CD4-positive, alpha-beta memory T cell (primary cell): ENCODE measurements at regions not wholly inside any gene's neighbourhood (a gene's known extent, or its start where the extent isn't known, plus 50 kb on each side); places are given as distances from the start of the nearest gene placed in this dataset.

Experiments used
- CTCF ChIA-PET: fragments of 350-600 bp; sonication (Branson Sonifier 250); formaldehyde crosslinking; loops from one replicate; lab custom pipeline; 2021; ENCODE audit warnings: inconsistent platforms; ENCODE audit not compliant: partially characterized antibody; lab: Charles Lee
- POLR2A ChIA-PET: fragments of 350-600 bp; sonication (Branson Sonifier 250); formaldehyde crosslinking; loops from one replicate; lab custom pipeline; 2021; ENCODE audit not compliant: partially characterized antibody; lab: Charles Lee
- DNase-seq, 5 donors: peaks; one replicate each; pipeline versions ENCODE4 v3.0.0 to v3.0.0-alpha.2; 2020 to 2022; ENCODE audit warnings: mixed read lengths in 1 of 5
- H3K27ac ChIP-seq: one replicate; pipeline ENCODE4 v1.7.0; 2013; ENCODE audit warnings: low read depth, low read length
- H3K27me3 ChIP-seq: 2 replicates; pipeline ENCODE4 v1.7.0; 2013; ENCODE audit warnings: mild to moderate bottlenecking, low read length, moderate library complexity; ENCODE audit not compliant: insufficient read depth
- H3K36me3 ChIP-seq: 2 replicates; pipeline ENCODE4 v1.7.0; 2013; ENCODE audit warnings: mild to moderate bottlenecking, low read length, moderate library complexity; ENCODE audit not compliant: insufficient read depth
- H3K4me1 ChIP-seq: 2 replicates; pipeline ENCODE4 v1.7.0; 2013; ENCODE audit warnings: mild to moderate bottlenecking, low read length, moderate library complexity; ENCODE audit not compliant: insufficient read depth
- H3K4me3 ChIP-seq, 2 donors: one replicate each; pipeline ENCODE4 v1.7.0; 2013; ENCODE audit warnings: low read length in 2 of 2, mild to moderate bottlenecking in 1 of 2
- H3K9me3 ChIP-seq, 2 donors: one replicate each; pipeline ENCODE4 v1.7.0; 2013; ENCODE audit warnings: low read length in 2 of 2, control low read depth in 1 of 2; ENCODE audit not compliant: control insufficient read depth in 1 of 2
- H3K27ac Mint-ChIP-seq, 7 donors: one replicate each; pipeline ENCODE4 v1.8.0; 2020 to 2021; ENCODE audit warnings: mixed read lengths in 7 of 7, mild to moderate bottlenecking in 6 of 7, inconsistent platforms in 3 of 7, moderate library complexity in 3 of 7
- H3K27me3 Mint-ChIP-seq, 2 donors: one replicate each; pipeline ENCODE4 v1.8.0; 2020 to 2021; ENCODE audit warnings: mixed read lengths in 2 of 2
- H3K36me3 Mint-ChIP-seq, 2 donors: one replicate each; pipeline ENCODE4 v1.8.0; 2020 to 2021; ENCODE audit warnings: mixed read lengths in 2 of 2, inconsistent platforms in 1 of 2, mild to moderate bottlenecking in 1 of 2
- H3K4me1 Mint-ChIP-seq, 4 donors: one replicate each; pipeline ENCODE4 v1.8.0; 2020 to 2021; ENCODE audit warnings: mixed read lengths in 4 of 4, mild to moderate bottlenecking in 1 of 4
- H3K4me3 Mint-ChIP-seq, 8 donors: one replicate each; pipeline ENCODE4 v1.8.0; 2020 to 2021; ENCODE audit warnings: mixed read lengths in 8 of 8, mild to moderate bottlenecking in 7 of 8, moderate library complexity in 6 of 8, inconsistent platforms in 3 of 8
- H3K9me3 Mint-ChIP-seq, 8 donors: one replicate each; pipeline ENCODE4 v1.8.0; 2020 to 2021; ENCODE audit warnings: mixed read lengths in 8 of 8, mild to moderate bottlenecking in 5 of 8, inconsistent platforms in 3 of 8, moderate library complexity in 1 of 8
- intact Hi-C: fragments of 100-400 bp; cut with micrococcal nuclease; formaldehyde crosslinking; loops from one replicate; pipeline ENCODE4 v1.15.1; 2023

- Histone ChIP-seq H3K27me3 (no peaks in the 10 kb centered on the region), H3K4me1 (no peaks in the 10 kb centered on the region), H3K27ac (no peak overlapping the region), H3K4me3 (no peak overlapping the region), H3K36me3 (no peaks in the 10 kb centered on the region), H3K9me3 (no peaks in the 10 kb centered on the region)
- no peaks in the 10 kb centered on the region for H3K4me1 Mint-ChIP-seq
- DNase-seq, result no peak
- H3K27me3 Mint-ChIP-seq, result peaks cover 4% of the 10 kb centered on the region in 2 donors
- no peak overlapping the region for H3K4me3 Mint-ChIP-seq
- H3K36me3 Mint-ChIP-seq, result no peaks in the 10 kb centered on the region
- CTCF ChIA-PET, result no interaction called here
- H3K9me3 Mint-ChIP-seq, result no peaks in the 10 kb centered on the region
- POLR2A ChIA-PET, result no interaction called here
- intact Hi-C loops, result no loop called here
- no peak overlapping the region for H3K27ac Mint-ChIP-seq
These were observed 190.1 kb upstream of the GLI2 start for GRCh38 chr2:120545521-120546047.

GRCh38 chr2:120546048-120546864, 189.4 kb upstream of the GLI2 start:
- no peaks in the 10 kb centered on the region for H3K9me3 ChIP-seq
- ChIA-PET POLR2A (no interaction called here), CTCF (no interaction called here)
- H3K27me3 ChIP-seq, result no peaks in the 10 kb centered on the region
- DNase-seq, result no peak
- H3K4me3 ChIP-seq, result no peak overlapping the region
- no peaks in the 10 kb centered on the region for H3K36me3 ChIP-seq
- H3K4me1 ChIP-seq, result no peaks in the 10 kb centered on the region
- intact Hi-C loops, result no loop called here
- no peaks in the 10 kb centered on the region for H3K4me1 Mint-ChIP-seq
- H3K27ac Mint-ChIP-seq, result no peak overlapping the region
- no peaks in the 10 kb centered on the region for H3K9me3 Mint-ChIP-seq
- no peak overlapping the region for H3K4me3 Mint-ChIP-seq
- H3K27ac ChIP-seq, result no peak overlapping the region
- H3K27me3 Mint-ChIP-seq, result peaks cover 4% of the 10 kb centered on the region in 2 donors
- no peaks in the 10 kb centered on the region for H3K36me3 Mint-ChIP-seq

GRCh38 chr2:120546865-120547390, 188.7 kb upstream of the GLI2 start:
- no peaks in the 10 kb centered on the region for H3K36me3 Mint-ChIP-seq
- H3K27me3 Mint-ChIP-seq, result peaks cover 4% of the 10 kb centered on the region in 2 donors
- Histone ChIP-seq H3K36me3 (no peaks in the 10 kb centered on the region), H3K4me3 (no peak overlapping the region), H3K27me3 (no peaks in the 10 kb centered on the region), H3K27ac (no peak overlapping the region), H3K4me1 (no peaks in the 10 kb centered on the region), H3K9me3 (no peaks in the 10 kb centered on the region)
- intact Hi-C loops, result no loop called here
- no peaks in the 10 kb centered on the region for H3K9me3 Mint-ChIP-seq
- ChIA-PET CTCF (no interaction called here), POLR2A (no interaction called here)
- no peak for DNase-seq
- no peak overlapping the region for H3K27ac Mint-ChIP-seq
- no peak overlapping the region for H3K4me3 Mint-ChIP-seq
- H3K4me1 Mint-ChIP-seq, result no peaks in the 10 kb centered on the region

- DNase-seq, result no peak
- H3K27me3 ChIP-seq, result no peaks in the 10 kb centered on the region
- ChIA-PET CTCF (no interaction called here), POLR2A (no interaction called here)
- H3K4me1 ChIP-seq, result no peaks in the 10 kb centered on the region
- peaks cover 0 to 3% (median 0%) of the 10 kb centered on the region in 4 donors for H3K4me1 Mint-ChIP-seq
- H3K9me3 ChIP-seq, result no peaks in the 10 kb centered on the region
- H3K4me3 ChIP-seq, result no peak overlapping the region
- no peaks in the 10 kb centered on the region for H3K36me3 Mint-ChIP-seq
- H3K27ac Mint-ChIP-seq, result no peak overlapping the region
- no peak overlapping the region for H3K4me3 Mint-ChIP-seq
- H3K27ac ChIP-seq, result no peak overlapping the region
- intact Hi-C loops, result no loop called here
- H3K9me3 Mint-ChIP-seq, result no peaks in the 10 kb centered on the region
- H3K36me3 ChIP-seq, result no peaks in the 10 kb centered on the region
- H3K27me3 Mint-ChIP-seq, result peaks cover 4% of the 10 kb centered on the region in 2 donors
These were observed 188.0 kb upstream of the GLI2 start for GRCh38 chr2:120547662-120548061.

- no peak overlapping the region for H3K4me3 Mint-ChIP-seq
- no peaks in the 10 kb centered on the region for H3K4me1 ChIP-seq
- no peaks in the 10 kb centered on the region for H3K9me3 Mint-ChIP-seq
- intact Hi-C loops, result no loop called here
- H3K4me3 ChIP-seq, result no peak overlapping the region
- H3K27me3 Mint-ChIP-seq, result peaks cover 9 to 10% of the 10 kb centered on the region in 2 donors
- no peaks in the 10 kb centered on the region for H3K36me3 ChIP-seq
- H3K4me1 Mint-ChIP-seq, result peaks cover 0 to 6% (median 4%) of the 10 kb centered on the region in 4 donors
- no peaks in the 10 kb centered on the region for H3K27me3 ChIP-seq
- no peak for DNase-seq
- ChIA-PET CTCF (no interaction called here), POLR2A (no interaction called here)
- no peak overlapping the region for H3K27ac ChIP-seq
- no peak overlapping the region for H3K27ac Mint-ChIP-seq
- H3K36me3 Mint-ChIP-seq, result no peaks in the 10 kb centered on the region
- no peaks in the 10 kb centered on the region for H3K9me3 ChIP-seq
These were observed 186.8 kb upstream of the GLI2 start for GRCh38 chr2:120548627-120549608.

- Histone ChIP-seq H3K36me3 (no peaks in the 10 kb centered on the region), H3K4me3 (no peak overlapping the region), H3K9me3 (no peaks in the 10 kb centered on the region), H3K27me3 (no peaks in the 10 kb centered on the region), H3K27ac (no peak overlapping the region), H3K4me1 (no peaks in the 10 kb centered on the region)
- intact Hi-C loops, result no loop called here
- POLR2A ChIA-PET, result no interaction called here
- Mint-ChIP-seq H3K36me3 (no peaks in the 10 kb centered on the region), H3K4me3 (no peak overlapping the region), H3K27ac (no peak overlapping the region), H3K9me3 (no peaks in the 10 kb centered on the region), H3K27me3 (peaks cover 10 to 14% of the 10 kb centered on the region in 2 donors), H3K4me1 (peaks cover 0 to 6% (median 4%) of the 10 kb centered on the region in 4 donors)
- no peak for DNase-seq
- CTCF ChIA-PET, result no interaction called here
These were observed 185.8 kb upstream of the GLI2 start for GRCh38 chr2:120549841-120550240.

- POLR2A ChIA-PET, result no interaction called here
- Histone ChIP-seq H3K4me3 (no peak overlapping the region), H3K36me3 (no peaks in the 10 kb centered on the region), H3K4me1 (no peaks in the 10 kb centered on the region), H3K27ac (no peak overlapping the region), H3K27me3 (no peaks in the 10 kb centered on the region), H3K9me3 (no peaks in the 10 kb centered on the region)
- intact Hi-C loops, result no loop called here
- Mint-ChIP-seq H3K4me3 (no peak overlapping the region), H3K27me3 (peaks cover 10 to 16% of the 10 kb centered on the region in 2 donors), H3K9me3 (no peaks in the 10 kb centered on the region), H3K36me3 (no peaks in the 10 kb centered on the region), H3K27ac (no peak overlapping the region), H3K4me1 (peaks cover 0 to 6% (median 4%) of the 10 kb centered on the region in 4 donors)
- CTCF ChIA-PET, result no interaction called here
- DNase-seq, result no peak
These were observed 185.4 kb upstream of the GLI2 start for GRCh38 chr2:120550282-120550681.
